Neural cell (in vitro differentiated cells): ENCODE measurements at regions not wholly inside any gene's neighbourhood (a gene's known extent, or its start where the extent isn't known, plus 50 kb on each side); places are given as distances from the start of the nearest gene placed in this dataset.

Experiments used
- H2AFZ ChIP-seq: fragments of 200-600, 300-800 bp; sonication (generic), shearing (Covaris generic); 2 replicates; pipeline ENCODE4 v1.6.0; 2014; ENCODE audit warnings: low read depth, mild to moderate bottlenecking, antibody characterized with exemption, low read length, moderate library complexity
- H3F3A ChIP-seq: fragments of 200-600 bp; shearing (Covaris generic); 2 replicates; pipeline ENCODE4 v1.6.1; 2016; ENCODE audit warnings: mild to moderate bottlenecking, moderate library complexity, mixed read lengths, antibody characterized with exemption, low read length; ENCODE audit not compliant: insufficient read depth, poor library complexity, severe bottlenecking
- H3K27ac ChIP-seq: fragments of 200-600, 300-800 bp; sonication (generic), shearing (Covaris generic); 2 replicates; pipeline ENCODE4 v1.5.1; 2014; ENCODE audit warnings: mild to moderate bottlenecking, low read length, moderate library complexity
- H3K27me3 ChIP-seq: fragments of 300-800, 200-600 bp; sonication (generic), shearing (Covaris generic); 2 replicates; pipeline ENCODE4 v1.6.0; 2014; ENCODE audit warnings: mild to moderate bottlenecking, low read depth, low read length, moderate library complexity; ENCODE audit not compliant: insufficient read depth
- H3K36me3 ChIP-seq: fragments of 300-800, 200-600 bp; sonication (generic), shearing (Covaris generic); 2 replicates; pipeline ENCODE4 v1.5.1; 2014; ENCODE audit warnings: mild to moderate bottlenecking, antibody characterized with exemption, low read length, moderate library complexity; ENCODE audit not compliant: insufficient read depth
- H3K4me2 ChIP-seq: fragments of 300-800, 200-600 bp; sonication (generic), shearing (Covaris generic); 2 replicates; pipeline ENCODE4 v1.6.0; 2014; ENCODE audit warnings: mild to moderate bottlenecking, low read length
- H3K4me3 ChIP-seq: fragments of 300-800, 200-600 bp; sonication (generic), shearing (Covaris generic); 2 replicates; pipeline ENCODE4 v1.5.1; 2014; ENCODE audit warnings: mild to moderate bottlenecking, low read length, moderate library complexity
- H3K79me2 ChIP-seq: fragments of 200-600 bp; shearing (Covaris generic); replicated peaks from 2 replicates; pipeline ENCODE4 v1.6.0; 2014; ENCODE audit warnings: mild to moderate bottlenecking, low read length, moderate library complexity; ENCODE audit not compliant: insufficient read depth
- H3K9ac ChIP-seq: fragments of 300-800, 200-600 bp; sonication (generic), shearing (Covaris generic); 2 replicates; pipeline ENCODE4 v1.6.1; 2016; ENCODE audit warnings: mild to moderate bottlenecking, low read length, mixed read lengths
- H3K9me2 ChIP-seq: fragments of 200-600 bp; shearing (Covaris generic); 2 replicates; pipeline ENCODE4 v1.6.1; 2016; ENCODE audit warnings: mild to moderate bottlenecking, low read length, mixed read lengths; ENCODE audit not compliant: insufficient read depth
- H3K9me3 ChIP-seq: fragments of 200-600, 300-800 bp; sonication (generic), shearing (Covaris generic); 2 replicates; pipeline ENCODE4 v1.6.1; 2016; ENCODE audit warnings: mild to moderate bottlenecking, mixed run types, low read length, moderate library complexity, mixed read lengths
- H4K20me1 ChIP-seq: fragments of 200-600 bp; shearing (Covaris generic); 2 replicates; pipeline ENCODE4 v1.6.1; 2016; ENCODE audit warnings: mild to moderate bottlenecking, mixed run types; ENCODE audit not compliant: insufficient read depth
- EP300 ChIP-seq: fragments of 450-650 bp; conservative IDR thresholded peaks from 2 replicates; pipeline ENCODE4 v1.6.1; 2014; ENCODE audit warnings: antibody characterized with exemption, mild to moderate bottlenecking, moderate library complexity; ENCODE audit not compliant: poor library complexity, severe bottlenecking
- EZH2 ChIP-seq: fragments of 200-600, 300-800 bp; shearing (Covaris generic), sonication (generic); IDR thresholded peaks from 2 replicates; pipeline ENCODE4 v1.6.1; 2014; ENCODE audit warnings: antibody characterized with exemption, low read length, borderline replicate concordance, mild to moderate bottlenecking; ENCODE audit not compliant: insufficient read depth, poor library complexity, severe bottlenecking
- MXI1 ChIP-seq: fragments of 450-650 bp; conservative IDR thresholded peaks from 2 replicates; pipeline ENCODE4 v1.6.1; 2014; ENCODE audit warnings: antibody characterized with exemption, mild to moderate bottlenecking; ENCODE audit not compliant: poor library complexity, severe bottlenecking
- POLR2AphosphoS5 ChIP-seq: IDR thresholded peaks from 2 replicates; pipeline ENCODE4 v1.6.1; 2012
- RAD21 ChIP-seq: fragments of 450-650 bp; conservative IDR thresholded peaks from 2 replicates; pipeline ENCODE4 v1.6.1; 2014; ENCODE audit warnings: antibody characterized with exemption, mild to moderate bottlenecking, moderate library complexity
- SMC3 ChIP-seq: fragments of 450-650 bp; conservative IDR thresholded peaks from 2 replicates; pipeline ENCODE4 v1.6.1; 2014; ENCODE audit warnings: antibody characterized with exemption, mild to moderate bottlenecking, moderate library complexity; ENCODE audit not compliant: poor library complexity
- TAF1 ChIP-seq: IDR thresholded peaks from 2 replicates; pipeline ENCODE4 v1.6.1; 2012; ENCODE audit warnings: low read depth
- TF ChIP-seq, protein P1 (sequence below): fragments of 450-650 bp; IDR thresholded peaks from 2 replicates; pipeline ENCODE4 v1.5.1; 2014; ENCODE audit warnings: antibody characterized with exemption, mild to moderate bottlenecking, moderate library complexity; ENCODE audit not compliant: poor library complexity, severe bottlenecking
- TF ChIP-seq, protein P2 (sequence below): IDR thresholded peaks from 2 replicates; pipeline ENCODE4 v1.6.1; 2012; ENCODE audit warnings: borderline replicate concordance

DNA sequence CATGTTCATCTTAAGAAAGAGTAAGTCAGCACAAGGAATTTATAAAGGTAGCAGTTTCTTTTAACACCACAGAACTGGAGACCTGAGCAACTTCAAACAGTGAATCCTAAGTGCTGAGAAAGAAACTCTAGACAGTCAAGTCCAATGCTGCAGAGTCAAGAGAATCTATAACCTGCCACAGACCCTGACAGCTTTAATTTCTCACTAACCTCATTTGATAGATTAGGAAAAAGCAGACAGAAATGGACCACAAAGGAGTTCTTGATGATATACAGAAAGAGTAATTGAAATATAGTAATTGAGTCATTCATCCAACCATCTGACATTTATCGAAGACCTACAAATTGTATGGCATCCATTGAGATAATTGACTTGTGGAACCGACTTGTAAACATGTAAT is 847.0 kb downstream of the SORCS1 start:
- Histone ChIP-seq H3K36me3 (no peaks in the 10 kb centered on the region), H3K4me2 (no peak overlapping the region), H2AFZ (no peak overlapping the region), H3F3A (no peaks in the 10 kb centered on the region), H3K79me2 (no peaks in the 10 kb centered on the region), H4K20me1 (no peaks in the 10 kb centered on the region), H3K9me2 (no peaks in the 10 kb centered on the region), H3K9me3 (no peaks in the 10 kb centered on the region), H3K4me3 (no peak overlapping the region), H3K27me3 (no peaks in the 10 kb centered on the region), H3K9ac (no peak overlapping the region), H3K27ac (no peak overlapping the region)
- TF ChIP-seq MXI1, result no peak
- TF ChIP-seq, protein P1, sequence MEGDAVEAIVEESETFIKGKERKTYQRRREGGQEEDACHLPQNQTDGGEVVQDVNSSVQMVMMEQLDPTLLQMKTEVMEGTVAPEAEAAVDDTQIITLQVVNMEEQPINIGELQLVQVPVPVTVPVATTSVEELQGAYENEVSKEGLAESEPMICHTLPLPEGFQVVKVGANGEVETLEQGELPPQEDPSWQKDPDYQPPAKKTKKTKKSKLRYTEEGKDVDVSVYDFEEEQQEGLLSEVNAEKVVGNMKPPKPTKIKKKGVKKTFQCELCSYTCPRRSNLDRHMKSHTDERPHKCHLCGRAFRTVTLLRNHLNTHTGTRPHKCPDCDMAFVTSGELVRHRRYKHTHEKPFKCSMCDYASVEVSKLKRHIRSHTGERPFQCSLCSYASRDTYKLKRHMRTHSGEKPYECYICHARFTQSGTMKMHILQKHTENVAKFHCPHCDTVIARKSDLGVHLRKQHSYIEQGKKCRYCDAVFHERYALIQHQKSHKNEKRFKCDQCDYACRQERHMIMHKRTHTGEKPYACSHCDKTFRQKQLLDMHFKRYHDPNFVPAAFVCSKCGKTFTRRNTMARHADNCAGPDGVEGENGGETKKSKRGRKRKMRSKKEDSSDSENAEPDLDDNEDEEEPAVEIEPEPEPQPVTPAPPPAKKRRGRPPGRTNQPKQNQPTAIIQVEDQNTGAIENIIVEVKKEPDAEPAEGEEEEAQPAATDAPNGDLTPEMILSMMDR, result no peak
- TF ChIP-seq TAF1, result no peak
- no peak for TF ChIP-seq RAD21
- no peak for TF ChIP-seq EP300
- TF ChIP-seq, protein P2, sequence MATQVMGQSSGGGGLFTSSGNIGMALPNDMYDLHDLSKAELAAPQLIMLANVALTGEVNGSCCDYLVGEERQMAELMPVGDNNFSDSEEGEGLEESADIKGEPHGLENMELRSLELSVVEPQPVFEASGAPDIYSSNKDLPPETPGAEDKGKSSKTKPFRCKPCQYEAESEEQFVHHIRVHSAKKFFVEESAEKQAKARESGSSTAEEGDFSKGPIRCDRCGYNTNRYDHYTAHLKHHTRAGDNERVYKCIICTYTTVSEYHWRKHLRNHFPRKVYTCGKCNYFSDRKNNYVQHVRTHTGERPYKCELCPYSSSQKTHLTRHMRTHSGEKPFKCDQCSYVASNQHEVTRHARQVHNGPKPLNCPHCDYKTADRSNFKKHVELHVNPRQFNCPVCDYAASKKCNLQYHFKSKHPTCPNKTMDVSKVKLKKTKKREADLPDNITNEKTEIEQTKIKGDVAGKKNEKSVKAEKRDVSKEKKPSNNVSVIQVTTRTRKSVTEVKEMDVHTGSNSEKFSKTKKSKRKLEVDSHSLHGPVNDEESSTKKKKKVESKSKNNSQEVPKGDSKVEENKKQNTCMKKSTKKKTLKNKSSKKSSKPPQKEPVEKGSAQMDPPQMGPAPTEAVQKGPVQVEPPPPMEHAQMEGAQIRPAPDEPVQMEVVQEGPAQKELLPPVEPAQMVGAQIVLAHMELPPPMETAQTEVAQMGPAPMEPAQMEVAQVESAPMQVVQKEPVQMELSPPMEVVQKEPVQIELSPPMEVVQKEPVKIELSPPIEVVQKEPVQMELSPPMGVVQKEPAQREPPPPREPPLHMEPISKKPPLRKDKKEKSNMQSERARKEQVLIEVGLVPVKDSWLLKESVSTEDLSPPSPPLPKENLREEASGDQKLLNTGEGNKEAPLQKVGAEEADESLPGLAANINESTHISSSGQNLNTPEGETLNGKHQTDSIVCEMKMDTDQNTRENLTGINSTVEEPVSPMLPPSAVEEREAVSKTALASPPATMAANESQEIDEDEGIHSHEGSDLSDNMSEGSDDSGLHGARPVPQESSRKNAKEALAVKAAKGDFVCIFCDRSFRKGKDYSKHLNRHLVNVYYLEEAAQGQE, result no peak
- TF ChIP-seq SMC3, result no peak
- no peak for TF ChIP-seq POLR2AphosphoS5
- TF ChIP-seq EZH2, result no peak

DNA sequence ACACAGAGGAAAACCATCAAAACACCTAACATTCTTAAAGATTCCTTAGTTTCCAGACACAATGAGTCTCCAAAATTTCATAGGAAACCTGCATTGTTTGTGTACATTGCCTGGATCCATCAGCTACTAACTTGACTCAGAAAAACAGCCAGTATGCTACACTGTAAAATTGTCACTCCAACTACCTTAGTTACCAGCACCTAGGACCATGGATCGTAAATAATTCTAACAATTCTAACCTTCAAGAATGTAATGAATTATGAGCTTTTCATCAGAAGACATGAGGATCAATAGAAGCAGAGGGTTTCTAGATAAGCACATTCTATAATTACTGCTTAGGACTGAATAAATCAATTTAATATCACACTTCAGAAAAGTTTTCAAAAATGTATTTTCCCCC is 851.5 kb downstream of the SORCS1 start:
- Histone ChIP-seq H3K4me2 (no peak overlapping the region), H3K36me3 (no peaks in the 10 kb centered on the region), H3K9me3 (no peaks in the 10 kb centered on the region), H3K79me2 (no peaks in the 10 kb centered on the region), H3K9ac (no peak overlapping the region), H3K4me3 (no peak overlapping the region), H3K27ac (no peak overlapping the region), H3K9me2 (no peaks in the 10 kb centered on the region), H2AFZ (no peak overlapping the region), H4K20me1 (no peaks in the 10 kb centered on the region), H3K27me3 (no peaks in the 10 kb centered on the region), H3F3A (peaks cover 4% of the 10 kb centered on the region)
- TF ChIP-seq SMC3, result no peak
- no peak for TF ChIP-seq EZH2
- TF ChIP-seq, protein P1, result no peak
- TF ChIP-seq POLR2AphosphoS5, result no peak
- no peak for TF ChIP-seq EP300
- TF ChIP-seq TAF1, result no peak
- no peak for TF ChIP-seq RAD21
- TF ChIP-seq, protein P2, result no peak
- no peak for TF ChIP-seq MXI1
